ENCODE measurements at regions not wholly inside any gene's neighbourhood (a gene's known extent, or its start where the extent isn't known, plus 50 kb on each side); places are given as distances from the start of the nearest gene placed in this dataset.

DNA sequence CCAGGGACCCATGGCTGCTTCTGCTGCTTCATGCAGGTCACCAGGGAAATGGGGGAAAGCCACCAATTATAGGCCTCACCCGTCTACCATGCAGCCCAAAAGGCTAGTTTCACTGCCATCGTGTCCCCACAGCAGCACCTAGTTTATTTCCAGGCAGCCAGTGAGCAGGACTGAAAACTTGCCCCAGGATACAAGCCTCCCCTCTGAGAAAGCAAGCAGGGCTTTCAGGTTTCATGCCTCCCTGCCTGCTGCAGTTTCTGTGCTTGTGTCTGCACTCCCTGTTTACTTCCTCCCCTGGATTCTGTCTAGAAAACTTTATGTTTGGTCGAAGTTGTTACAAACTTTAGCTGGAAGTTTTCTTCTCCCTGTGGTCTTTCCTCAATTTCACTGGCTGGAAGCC, 319.1 kb downstream of the ANXA1 start:
- no peak for DNase-seq

DNA sequence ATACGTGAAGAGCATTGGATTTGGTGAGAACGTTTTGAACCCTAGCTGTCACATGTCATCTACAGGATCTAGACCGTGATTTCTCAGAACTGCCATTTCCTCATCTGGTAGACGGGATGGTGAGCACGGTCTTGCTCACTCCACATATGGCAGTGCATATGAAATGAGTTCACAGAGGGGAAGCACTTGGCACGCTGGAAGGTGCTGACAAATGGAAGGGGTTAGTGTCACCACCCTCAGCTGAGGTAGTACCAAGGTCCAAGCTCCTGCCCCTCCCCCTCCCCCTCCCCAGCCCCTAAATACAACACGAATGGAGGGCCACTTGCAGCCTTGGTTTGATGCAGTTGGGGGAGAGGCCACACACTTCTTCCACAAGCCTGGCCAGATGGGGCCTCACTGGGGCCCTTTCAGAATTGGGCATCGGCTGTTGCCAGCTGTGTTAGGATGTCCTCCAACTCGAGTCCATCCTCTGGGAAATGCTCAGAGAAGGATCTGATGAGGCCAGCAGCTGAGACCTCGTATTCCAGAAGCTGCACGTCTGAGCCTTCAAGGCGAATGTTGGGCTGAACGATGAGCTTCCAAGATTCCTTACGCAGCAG, 322.4 kb downstream of the ANXA1 start:
- DNase-seq, result no peak

DNA sequence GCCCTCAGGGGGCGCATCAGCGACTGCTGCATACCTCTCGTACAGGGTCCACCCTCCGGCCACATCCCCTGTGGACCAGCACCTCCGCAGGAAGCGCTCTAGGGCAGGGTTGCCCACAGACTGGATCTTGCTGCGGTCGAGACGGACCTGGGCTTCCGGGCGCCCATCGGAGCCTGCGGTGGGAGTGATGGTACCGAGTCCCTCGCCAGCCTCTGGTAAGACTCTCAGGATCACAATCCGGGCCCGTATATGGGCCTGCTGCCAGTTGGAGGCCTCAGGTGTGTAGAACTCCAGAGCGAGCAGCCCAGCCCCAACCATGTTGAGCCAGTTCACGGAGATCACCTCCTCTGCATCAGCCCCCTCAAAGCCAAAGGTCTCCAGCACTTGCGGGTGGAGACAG, 323.0 kb downstream of the ANXA1 start:
- no peak for DNase-seq

DNA sequence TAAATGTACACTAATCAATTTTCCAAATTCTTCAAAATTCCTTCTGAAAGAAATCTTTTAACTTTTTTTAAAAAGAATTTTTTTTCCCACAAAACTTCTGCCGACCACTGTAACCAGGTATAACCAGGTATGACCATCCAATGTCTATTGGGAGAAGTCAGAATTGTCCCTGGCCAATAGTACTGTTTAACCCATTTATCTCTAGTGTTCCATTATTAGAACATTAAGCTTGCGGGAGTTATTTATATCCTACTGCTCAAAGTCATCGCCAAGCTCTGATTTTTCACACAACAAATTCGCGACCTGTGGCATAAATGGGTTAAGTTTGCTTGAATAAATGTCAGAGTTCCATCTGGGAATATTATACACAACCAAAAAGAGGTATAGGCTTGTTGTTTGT, 343.2 kb downstream of the ANXA1 start:
- no peak for DNase-seq

GRCh38 chr9:73497796-73498195, 346.1 kb downstream of the ANXA1 start:
- DNase-seq, result no peak

GRCh38 chr9:73515216-73515615, 363.6 kb downstream of the ANXA1 start:
- DNase-seq, result no peak

GRCh38 chr9:73523391-73523790, 371.7 kb downstream of the ANXA1 start:
- DNase-seq, result no peak

DNA sequence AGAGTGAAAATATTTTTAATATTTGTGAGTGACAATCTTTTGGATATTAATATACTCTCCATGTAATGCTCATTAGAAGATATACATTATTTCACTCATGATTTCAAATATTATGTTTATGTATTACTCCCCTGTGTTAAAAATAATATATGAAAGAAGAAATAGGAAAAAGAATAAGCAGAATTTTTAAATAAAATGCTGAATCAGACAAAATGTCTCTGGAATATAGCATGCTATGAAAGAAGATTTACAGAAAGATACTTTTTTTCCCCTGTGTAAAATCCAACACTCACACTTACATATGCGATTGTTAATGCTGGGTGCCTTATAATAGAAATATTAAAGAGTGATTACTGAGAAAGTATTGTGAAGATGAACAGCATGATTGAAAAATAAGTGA, 373.7 kb downstream of the ANXA1 start:
- no peak for DNase-seq

- no peak for DNase-seq
These were observed 375.9 kb downstream of the ANXA1 start for GRCh38 chr9:73527521-73527920.

- no peak for DNase-seq
These were observed 377.3 kb downstream of the ANXA1 start for GRCh38 chr9:73528926-73529325.

DNA sequence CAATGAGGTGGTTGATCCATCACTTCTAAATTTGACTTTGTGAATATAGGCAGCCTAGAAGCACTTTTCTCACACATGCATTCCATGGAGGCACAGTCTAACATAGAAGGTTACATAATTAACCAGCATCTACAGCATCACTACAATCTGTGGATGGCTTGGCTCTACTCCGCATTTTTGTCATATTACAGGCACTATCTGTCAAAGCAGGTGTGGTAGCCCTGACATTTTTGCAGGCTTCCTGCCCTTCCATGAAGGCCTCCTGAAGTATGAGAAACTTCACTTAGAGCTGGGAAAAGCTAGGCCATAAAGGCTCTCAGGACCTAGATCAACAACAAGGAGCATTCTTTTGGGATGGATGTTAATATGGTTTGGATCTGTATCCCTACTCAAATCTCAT, 378.0 kb downstream of the ANXA1 start:
- DNase-seq, result no peak

- no peak for DNase-seq
These were observed 379.4 kb downstream of the ANXA1 start for GRCh38 chr9:73531051-73531532.

- DNase-seq, result no peak
These were observed 380.0 kb downstream of the ANXA1 start for GRCh38 chr9:73531658-73532057.

GRCh38 chr9:73532985-73533384, 381.3 kb downstream of the ANXA1 start:
- DNase-seq, result no peak

DNA sequence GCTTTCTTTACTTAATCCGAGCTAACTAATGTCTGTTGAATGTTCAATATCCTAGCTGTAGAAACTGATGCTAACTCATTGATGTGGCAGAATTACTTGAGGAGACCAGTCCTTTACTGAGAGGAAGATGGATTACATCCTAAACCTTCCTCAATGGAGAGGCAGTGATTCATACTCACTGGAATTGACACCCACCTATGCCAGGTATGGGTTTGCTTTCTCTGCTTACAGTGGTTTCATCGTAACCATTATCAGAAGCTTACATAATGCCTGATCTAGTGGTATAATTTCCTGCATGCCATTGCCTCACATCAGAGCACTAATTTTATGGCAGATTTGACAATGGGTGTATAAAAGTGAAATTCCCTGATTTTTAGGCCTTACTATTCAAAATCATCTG, 384.7 kb downstream of the ANXA1 start:
- no peak for DNase-seq

- DNase-seq, result no peak
These were observed 385.9 kb downstream of the ANXA1 start for GRCh38 chr9:73537561-73537960.

GRCh38 chr9:73539881-73540390, 388.3 kb downstream of the ANXA1 start:
- no peak for DNase-seq

DNA sequence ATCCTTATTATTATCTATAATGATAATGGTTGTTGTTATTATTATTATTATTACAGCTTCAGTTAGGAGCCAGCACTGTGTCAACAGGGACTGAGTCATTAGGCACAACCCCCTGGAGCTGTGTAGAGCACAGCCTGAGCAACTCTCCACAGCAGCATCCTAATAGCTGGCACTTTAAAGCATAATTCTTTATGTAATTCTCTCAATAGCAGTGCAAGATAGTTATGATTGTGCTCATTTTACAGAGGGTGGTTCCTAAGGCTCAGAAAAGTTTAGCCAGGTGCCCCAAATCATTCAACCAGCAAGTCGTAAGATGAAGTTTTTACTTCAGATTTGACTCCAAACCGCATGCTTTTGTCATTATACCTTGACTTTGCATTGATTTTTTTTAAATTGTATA, 390.3 kb downstream of the ANXA1 start:
- DNase-seq, result no peak

DNA sequence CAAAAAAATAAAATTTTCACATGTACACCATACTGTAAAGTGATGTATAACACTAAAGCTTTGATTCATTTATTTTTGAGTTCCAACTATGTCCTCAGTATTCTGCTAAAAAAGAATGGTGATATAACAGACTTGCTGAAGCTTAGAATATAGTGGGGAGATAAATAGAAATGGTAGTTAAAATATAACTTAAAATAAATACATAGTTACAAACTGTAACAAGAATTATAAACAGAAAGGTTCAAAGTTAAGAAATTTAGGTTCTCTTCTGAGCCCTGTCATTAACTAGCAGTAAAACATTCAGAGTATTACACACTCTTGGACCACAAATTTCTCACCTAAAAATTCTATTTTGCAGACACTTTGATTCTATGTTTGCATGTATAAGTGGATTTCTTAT, 392.1 kb downstream of the ANXA1 start:
- DNase-seq, result no peak

DNA sequence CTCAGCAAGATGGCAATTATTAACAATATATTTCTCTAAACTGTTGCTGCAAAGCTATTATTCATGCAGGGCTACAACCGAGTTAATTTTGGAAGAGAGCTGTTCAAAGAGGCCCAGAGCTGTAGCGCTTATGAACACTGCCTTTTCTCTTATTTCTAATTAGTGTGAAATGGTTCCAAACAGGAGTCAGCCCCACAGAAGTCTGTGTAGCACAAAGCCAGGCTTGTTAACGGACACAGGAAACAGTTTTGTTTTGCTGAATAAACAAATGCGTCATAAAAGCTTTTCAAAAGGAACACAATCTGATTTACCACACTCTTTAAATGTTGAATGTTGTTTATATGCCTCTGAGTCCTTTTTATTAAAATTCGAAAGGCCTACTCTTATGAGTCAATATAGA, 396.5 kb downstream of the ANXA1 start:
- DNase-seq, result no peak

DNA sequence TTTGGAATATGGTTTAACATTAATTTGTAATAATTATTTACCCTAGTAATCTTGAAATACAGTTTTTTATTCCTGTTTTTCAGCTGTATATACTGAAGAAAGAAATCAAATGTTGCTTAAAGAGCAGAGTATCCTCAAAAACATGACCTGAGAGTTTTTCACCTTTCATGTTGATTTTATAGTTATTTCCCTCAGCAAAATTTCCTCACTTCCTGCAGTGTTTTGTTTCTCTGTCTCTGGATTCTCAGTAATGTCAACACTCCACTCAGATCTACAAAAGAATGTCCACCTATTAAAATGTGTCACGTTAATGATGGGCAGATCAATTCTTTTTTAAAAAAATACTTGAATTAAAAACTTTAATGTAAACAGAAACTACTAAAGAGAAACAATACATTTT, 398.3 kb downstream of the ANXA1 start:
- no peak for DNase-seq

DNA sequence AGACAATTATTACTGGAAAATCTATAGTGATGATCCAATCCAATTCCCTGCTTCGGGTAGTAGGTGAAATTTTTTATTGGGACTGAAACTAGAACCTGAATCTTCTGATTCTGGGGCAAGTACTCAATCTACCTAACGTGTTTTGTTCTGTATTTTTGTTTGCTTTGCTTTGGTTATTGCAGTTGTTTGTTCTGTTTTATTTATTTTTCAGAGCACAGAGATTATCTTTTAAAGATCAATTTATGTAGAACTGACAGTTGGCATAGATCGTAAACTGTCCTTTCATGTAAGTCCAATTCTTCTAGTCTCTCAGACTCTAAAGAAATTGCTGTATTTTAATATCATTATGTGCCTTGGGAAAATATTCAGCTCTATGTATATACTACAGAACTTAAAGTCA, 401.6 kb downstream of the ANXA1 start:
- no peak for DNase-seq

- DNase-seq, result no peak
These were observed 406.8 kb downstream of the ANXA1 start for GRCh38 chr9:73558471-73558870.

DNA sequence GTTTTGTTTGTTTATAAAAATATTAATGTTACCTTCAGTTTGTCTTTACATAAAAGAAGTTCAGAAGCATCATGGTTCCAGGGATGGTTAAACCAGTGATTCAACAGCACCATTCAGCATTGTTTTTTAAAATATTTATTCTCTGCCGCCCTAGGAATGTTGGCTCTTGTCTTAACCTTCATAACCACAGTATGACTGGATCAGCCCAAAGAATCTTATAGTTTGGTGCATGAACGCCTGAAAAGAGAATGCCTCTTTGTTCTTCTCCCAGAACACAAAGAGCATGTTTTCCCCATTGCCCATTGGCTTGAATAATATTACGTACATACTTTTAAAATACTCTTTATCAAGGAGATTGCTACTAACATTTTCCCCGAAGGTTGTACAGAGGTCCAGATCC, 413.4 kb downstream of the ANXA1 start:
- DNase-seq, result no peak

GRCh38 chr9:73565833-73566465, 414.3 kb downstream of the ANXA1 start:
- DNase-seq, result no peak
